GM18505 (cell line): ENCODE measurements at regions not wholly inside any gene's neighbourhood (a gene's known extent, or its start where the extent isn't known, plus 50 kb on each side); places are given as distances from the start of the nearest gene placed in this dataset.

ENCODE experiments used
- ATAC-seq: cut with Tn5 transposase; IDR thresholded peaks from one replicate; pipeline ENCODE4 v1.9.1; 2021; ENCODE audit not compliant: unreplicated experiment
- POLR2A ChIP-seq: IDR thresholded peaks from 4 replicates; pipeline ENCODE4 v1.6.1; 2011; ENCODE audit warnings: borderline replicate concordance; ENCODE audit not compliant: insufficient read depth, insufficient read length; ENCODE audit errors: extremely low read depth

DNA sequence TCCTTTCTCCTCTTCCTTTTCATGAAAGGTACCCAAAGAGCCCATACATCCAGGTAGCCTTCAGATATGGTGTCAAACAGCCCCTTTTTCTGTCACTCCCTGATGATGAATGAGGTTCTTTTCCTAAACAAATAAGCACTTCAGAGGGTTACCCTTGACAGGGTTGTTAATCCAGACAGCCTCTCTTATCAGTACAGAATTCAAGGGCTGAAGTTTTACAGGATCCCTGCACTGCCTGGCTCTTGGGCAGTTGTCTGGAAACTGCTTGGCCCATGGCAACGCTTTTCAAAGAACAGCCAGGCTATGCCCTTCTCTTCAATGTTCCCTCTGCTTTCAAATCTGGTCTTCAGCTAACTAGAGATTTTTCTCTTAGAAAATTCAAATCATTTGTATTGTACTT is 352.6 kb upstream of the FAM241A start:
- no peak for TF ChIP-seq POLR2A
- ATAC-seq: no peak

DNA sequence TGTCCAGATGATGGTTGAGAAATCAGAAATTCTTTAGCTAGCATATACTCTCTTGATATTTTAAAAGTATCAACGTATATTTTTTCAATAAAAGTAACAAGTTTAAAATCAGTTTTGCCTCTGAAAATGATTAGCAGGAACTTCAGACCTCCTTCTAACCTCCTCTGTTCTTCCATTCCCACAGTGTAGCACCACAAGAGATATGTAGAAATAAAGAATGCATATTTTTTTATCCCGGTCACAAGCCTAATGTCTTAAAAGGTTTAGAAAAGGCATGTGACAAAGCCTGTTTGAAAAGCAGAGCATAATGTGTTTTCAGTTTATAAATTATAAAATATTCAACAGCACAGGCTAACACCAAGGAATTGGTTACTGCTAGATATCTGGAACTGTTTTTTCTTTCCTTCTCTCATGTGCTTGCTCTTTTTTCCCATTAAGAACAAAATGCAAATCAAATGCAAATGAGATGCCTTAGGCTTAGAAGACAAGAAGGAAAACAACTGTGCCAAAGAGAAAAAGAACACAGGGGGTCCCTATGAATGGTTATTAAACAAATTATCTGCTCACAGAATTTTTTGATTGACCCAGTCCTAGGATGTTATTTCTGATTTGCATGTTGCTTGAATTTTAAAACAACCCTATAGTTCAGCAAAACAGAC is 351.7 kb upstream of the FAM241A start:
- no peak for ATAC-seq
- TF ChIP-seq POLR2A: no peak

DNA sequence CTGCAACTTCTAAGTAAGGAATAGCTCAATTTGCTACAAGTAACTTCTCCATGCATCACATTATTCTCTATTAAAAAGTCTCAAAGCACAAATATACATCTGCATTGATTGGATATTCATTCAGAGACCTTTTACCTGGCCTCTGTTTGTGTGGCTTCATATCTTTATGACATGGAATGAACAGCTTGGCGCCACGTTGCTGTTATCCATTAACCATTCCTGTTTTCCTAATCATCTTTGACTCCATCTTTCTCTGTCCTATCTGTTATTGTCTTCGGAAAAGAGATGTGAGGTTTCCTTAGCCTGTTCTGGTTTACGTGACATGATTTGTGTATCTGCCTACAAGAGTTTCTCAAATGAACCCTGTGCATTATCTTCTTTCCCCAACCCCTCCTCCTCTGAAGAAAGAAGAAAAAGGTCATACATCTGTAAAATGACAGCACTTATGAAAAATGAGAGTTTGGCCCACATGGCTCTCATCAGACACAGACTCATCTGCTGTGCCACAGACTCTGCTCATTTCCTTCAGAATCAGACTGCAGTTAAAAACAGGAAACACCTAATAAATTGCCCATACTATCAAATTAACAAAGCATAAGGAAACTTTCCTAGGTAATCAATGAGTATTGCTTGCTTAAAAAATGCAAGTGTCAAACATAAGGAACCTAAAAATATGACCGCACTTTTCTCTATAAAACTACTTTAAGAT is 347.6 kb upstream of the FAM241A start:
- no peak for TF ChIP-seq POLR2A
- ATAC-seq: no peak

DNA sequence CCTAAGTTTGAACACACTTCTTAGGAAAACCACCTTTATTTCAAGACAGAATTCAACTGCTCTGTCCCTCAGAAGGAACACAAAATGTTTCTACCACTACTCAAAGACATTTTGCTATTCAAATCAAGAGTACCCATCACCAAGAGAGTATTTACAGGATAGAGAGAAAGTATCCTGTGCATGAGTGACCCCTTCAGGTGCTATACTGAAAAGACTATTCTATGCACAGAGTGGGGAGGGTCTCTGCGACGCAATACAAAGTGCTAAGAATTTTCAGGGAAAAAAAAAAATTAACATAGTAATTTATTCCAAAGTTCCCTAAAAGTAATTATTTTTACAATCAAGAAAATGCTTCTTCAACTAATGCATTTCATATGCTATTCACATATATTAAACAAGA is 346.4 kb upstream of the FAM241A start:
- TF ChIP-seq POLR2A: no peak
- no peak for ATAC-seq

DNA sequence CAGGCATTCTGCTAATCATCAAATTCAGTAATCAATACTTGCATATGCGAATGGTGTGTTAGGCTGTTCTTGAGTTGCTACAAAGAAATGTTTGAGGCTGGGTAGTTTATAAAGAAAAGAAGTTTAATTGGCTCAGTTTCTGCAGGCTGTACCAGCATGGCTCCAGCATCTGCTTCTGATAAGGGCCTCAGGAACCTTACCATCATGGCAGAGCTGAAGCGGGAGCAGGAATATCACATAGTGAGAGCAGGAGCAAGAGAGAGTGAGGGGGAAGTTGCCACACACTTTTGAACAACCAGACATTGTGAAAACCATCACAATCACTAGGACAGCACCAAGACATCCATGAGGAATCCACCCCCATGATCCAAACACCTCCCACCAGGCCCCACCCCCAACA is 344.7 kb upstream of the FAM241A start:
- TF ChIP-seq POLR2A: no peak
- no peak for ATAC-seq

DNA sequence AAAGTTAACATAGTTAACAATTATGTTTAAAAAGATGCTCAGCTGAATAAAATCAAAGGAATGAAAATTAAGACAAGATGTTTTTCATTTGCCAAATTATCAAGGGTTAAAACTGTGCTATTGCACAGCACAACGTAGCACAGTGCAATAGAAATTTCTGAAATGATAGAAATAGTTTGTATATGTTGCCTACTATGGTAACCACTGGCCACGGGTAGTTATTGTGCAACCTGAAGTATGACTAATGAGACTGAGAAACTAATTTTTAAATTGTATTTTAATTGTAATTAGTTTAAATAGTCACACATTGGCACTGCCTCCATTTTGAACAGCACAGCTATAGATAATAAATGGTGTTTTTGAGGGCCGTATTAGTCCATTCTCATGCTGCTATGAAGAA is 343.1 kb upstream of the FAM241A start:
- no peak for ATAC-seq
- no peak for TF ChIP-seq POLR2A

DNA sequence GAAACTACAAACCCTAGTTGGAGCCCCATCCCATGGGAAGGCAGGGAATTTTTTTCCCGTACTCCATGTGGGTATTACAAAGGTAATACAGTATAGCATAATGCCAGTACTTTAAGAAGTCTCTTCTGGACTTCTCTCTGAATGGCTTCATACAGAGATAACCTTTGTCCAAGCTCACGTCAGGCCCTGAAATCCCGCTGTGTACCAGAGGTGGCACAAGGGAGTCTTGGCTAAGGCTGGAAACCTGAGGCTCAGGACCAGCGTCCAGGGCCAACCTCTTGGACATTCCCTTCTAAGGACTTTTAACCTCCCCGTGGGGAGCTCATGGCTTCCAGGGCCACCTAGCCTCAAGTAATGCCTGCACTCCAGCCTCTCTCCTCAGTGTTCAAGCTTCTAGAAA is 338.9 kb upstream of the FAM241A start:
- ATAC-seq: no peak
- TF ChIP-seq POLR2A: no peak

DNA sequence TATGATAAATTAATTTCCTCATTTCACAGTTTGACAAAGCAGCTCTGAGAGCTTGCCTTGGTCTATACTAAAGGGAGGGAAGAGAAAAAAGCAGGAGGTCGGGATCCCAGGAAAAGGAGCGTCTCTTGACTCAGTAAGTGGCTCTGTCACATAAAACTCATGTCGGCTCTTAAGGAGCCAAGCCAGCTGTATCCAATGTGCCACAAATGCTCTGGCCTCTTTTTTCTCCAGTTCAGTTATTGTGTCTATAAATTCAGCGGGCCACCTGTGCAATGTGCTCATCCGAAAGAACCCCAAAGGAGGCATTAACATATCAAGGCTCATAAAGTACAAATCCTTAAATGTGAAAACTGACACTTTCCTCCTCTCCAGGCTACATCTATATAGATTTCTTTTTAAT is 337.7 kb upstream of the FAM241A start:
- TF ChIP-seq POLR2A: no peak
- ATAC-seq: no peak

DNA sequence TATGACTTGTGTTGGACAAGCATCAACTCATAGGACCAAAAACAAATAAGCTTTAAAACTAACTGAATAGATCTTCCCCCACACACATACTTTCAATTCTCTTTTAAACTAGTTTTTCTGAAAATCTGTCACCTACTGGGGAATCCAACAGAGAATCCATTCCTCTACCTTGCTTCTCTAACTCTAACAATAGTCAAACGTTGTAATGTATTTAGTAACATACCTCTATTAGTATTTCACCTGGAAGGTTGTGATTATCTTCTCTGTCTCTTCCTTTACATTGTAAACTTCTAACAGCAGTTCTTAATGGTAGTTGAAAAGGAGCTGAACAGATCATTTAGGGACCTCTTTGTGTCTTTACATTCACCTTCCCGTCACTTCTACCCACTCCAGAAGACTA is 337.1 kb upstream of the FAM241A start:
- no peak for ATAC-seq
- no peak for TF ChIP-seq POLR2A

DNA sequence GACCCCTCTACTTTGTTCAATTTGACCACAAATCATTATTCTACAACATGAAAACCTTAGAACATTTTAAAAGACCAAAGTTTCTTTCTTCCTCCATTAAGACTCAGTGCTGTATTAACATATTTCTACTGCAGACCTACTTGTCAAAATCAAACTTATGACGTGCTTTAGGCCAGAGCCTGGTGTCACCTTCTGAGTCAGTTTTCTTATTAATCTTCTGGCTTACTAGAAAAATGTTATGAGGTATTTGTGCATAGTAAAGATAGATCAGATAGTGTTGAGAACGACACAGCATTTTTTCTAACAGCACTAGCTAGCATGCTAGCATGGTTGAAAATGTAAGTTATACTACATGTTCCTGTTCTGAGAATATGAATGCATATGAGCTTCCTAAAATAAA is 333.6 kb upstream of the FAM241A start:
- no peak for ATAC-seq
- no peak for TF ChIP-seq POLR2A

DNA sequence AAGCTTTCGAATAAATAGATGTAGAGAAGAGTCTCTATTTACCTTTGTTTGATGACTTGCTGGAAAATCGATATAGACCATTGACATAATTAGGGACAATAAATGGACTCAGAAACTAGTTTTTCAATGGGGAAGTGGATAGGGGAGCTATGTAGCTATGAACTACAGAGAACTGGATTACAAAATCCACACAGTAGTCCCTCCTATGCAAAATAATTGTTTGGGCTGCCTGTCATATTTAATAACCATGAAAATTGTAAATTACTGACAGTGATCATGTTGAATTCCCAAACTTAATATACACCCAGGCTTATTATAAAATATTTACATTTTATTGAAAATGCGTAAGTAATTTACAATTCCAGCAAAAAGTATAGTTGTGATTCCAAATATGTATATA is 333.1 kb upstream of the FAM241A start:
- ATAC-seq: no peak
- TF ChIP-seq POLR2A: no peak

DNA sequence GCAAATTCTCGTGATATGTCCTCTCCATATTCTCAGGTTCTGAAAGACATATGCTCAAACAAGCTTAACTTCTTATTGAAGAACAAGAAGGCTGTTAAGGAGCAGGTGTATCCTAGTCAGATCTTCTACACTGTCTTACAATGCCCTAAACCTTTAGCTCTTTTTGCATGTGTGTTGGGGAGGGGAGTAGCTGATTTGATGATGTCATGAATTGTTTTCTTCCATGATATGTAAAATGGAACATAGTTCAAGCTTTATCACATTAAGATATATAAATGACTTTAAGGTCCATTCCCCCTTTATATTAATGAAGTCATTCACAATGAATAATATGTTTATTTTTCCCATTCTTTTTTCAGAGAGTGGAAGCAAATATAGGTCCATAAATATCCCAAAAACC is 332.5 kb upstream of the FAM241A start:
- no peak for TF ChIP-seq POLR2A
- ATAC-seq: no peak

DNA sequence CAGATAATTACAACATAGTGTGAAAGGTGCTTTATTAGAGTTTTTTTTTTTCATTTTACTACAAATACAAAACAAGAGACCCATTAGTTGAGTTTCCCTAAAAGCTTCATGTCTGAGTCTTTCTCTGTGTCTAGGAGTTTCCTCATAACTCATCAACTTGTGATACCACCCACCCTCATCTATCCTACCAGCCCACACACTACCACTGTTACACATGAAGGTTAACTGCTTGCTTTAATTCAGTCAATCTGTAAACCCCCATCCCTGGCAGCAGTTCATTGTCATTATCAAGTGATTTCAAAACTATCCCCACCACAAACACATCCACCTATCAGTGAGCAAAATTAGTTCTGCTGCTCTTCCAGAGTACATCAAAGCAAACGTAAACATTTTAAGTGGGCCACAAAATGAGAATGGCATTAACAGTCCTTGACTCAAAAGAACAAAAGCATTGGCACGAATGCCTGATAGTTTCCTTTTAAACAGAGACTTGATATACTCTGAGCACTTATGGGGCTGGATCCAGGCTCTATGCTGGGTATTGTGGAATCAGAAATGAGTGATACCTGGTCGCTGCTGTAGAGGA is 331.6 kb upstream of the FAM241A start:
- ATAC-seq: no peak

DNA sequence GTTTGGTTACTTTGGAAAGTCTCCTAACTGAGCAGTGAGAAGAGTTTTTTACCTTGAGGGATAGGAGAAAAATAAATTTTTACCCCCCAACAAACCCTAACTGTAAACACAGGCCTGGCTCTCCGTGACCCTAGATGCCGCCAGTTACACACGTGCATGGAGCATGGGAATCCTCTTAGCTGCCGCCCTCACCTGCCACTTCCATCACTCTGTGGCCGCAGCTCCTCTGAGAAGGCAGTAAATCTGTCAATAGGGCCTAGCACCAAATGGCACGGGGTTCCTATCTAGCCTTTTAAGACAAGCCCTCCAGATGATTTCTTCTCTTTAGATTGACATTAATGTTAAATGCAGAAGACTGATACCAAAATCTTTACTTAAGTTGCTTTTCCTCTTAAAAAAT is 330.3 kb upstream of the FAM241A start:
- TF ChIP-seq POLR2A: no peak
- no peak for ATAC-seq

More for the DNA sequence above, 331.6 kb upstream of the FAM241A start:
- no peak for TF ChIP-seq POLR2A

DNA sequence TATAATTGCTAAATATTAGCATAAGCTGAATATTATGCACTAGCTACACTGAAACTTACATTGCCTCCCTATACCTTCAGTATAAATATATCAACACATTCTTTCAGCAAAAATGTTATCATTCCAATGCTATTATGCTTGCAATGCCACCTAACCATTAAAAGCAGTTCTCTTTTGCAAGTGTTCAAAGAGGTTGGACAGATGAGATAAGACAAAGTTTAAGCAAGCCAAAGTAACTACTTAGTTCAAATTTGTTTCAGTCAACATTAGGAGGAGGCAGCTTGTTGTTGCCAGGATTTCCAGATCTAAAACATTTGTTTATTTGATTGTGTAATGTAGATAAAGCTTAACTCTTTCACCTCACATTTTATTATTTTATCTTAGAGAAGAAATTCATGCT is 323.9 kb upstream of the FAM241A start:
- no peak for ATAC-seq
- TF ChIP-seq POLR2A: no peak

DNA sequence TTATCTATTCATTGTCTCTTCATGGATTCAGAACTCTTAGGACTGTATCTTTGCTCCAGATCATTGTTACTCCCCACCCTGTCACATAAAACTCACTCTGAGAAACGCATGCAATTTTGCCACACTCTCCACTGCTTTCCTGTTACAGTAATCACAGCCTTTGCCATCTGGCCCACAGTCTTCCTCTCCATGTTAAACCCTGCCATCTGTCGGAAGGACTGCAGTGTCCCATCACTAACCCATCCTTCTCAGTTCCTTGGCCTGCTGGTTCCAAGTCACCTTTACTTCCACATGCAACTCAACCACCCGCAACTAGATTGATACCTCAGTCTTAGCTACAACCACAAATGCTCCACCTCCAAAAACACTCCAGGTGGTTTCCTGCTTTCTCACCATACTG is 308.7 kb upstream of the FAM241A start:
- no peak for ATAC-seq
- TF ChIP-seq POLR2A: no peak
